T-cell (primary cell): ENCODE measurements at regions not wholly inside any gene's neighbourhood (a gene's known extent, or its start where the extent isn't known, plus 50 kb on each side); places are given as distances from the start of the nearest gene placed in this dataset.
"Not testable (repeated sequence)": the region's sequence is repeated elsewhere in the genome, so short reads cannot be mapped to it uniquely, and the experiment has no call there.

ENCODE experiments used
- ATAC-seq, 4 experiments: fragments of 200-7000 bp in 3 of 4; fragments of 150-1000 bp in 1 of 4; cut with Tn5 transposase; replicated peaks in 1 of 4; 1 replicate in 3 of 4; 2 replicates in 1 of 4; pipeline ENCODE4 v1.10.0; 2021; ENCODE audit warnings: moderate library complexity in 3 of 4, mild to moderate bottlenecking in 2 of 4, moderate number of reproducible peaks in 1 of 4
- CTCF ChIA-PET, 2 donors: fragments of 300-600 bp; sonication (Branson Sonifier 250); formaldehyde crosslinking; loops; one replicate each; lab custom pipeline; 2022; ENCODE audit warnings: antibody characterized with exemption in 2 of 2; lab: Charles Lee
- POLR2A ChIA-PET, 2 donors: fragments of 300-600 bp; sonication (Branson Sonifier 250); formaldehyde crosslinking; loops; one replicate each; lab custom pipeline; 2022; ENCODE audit warnings: antibody characterized with exemption in 2 of 2; lab: Charles Lee
- DNase-seq, 35 experiments: peaks; one replicate each; pipeline versions ENCODE4 v3.0.0 to v3.0.0-alpha.2; 2013 to 2023
- H3K27ac ChIP-seq: one replicate; pipeline ENCODE4 v1.5.1; 2013; ENCODE audit warnings: low read length
- H3K27me3 ChIP-seq, 2 experiments: replicated peaks in 1 of 2; 1 replicate in 1 of 2; 2 replicates in 1 of 2; pipeline versions ENCODE4 v1.6.1 to v1.7.0; 2013; ENCODE audit warnings: low read length in 1 of 2, mixed read lengths in 1 of 2; ENCODE audit not compliant: control insufficient read depth in 2 of 2, insufficient read depth in 2 of 2; ENCODE audit errors: extremely low read depth in 1 of 2
- H3K36me3 ChIP-seq, 2 donors: 1 replicate in 1 of 2; 2 replicates in 1 of 2; pipeline versions ENCODE4 v1.6.1 to v1.7.0; 2013; ENCODE audit warnings: low read length in 1 of 2; ENCODE audit not compliant: control insufficient read depth in 2 of 2, insufficient read depth in 1 of 2; ENCODE audit errors: extremely low read depth in 1 of 2
- H3K4me1 ChIP-seq, 2 experiments: 1 replicate in 1 of 2; 2 replicates in 1 of 2; pipeline versions ENCODE4 v1.6.1 to v1.7.0; 2013; ENCODE audit warnings: low read length in 2 of 2, mixed read lengths in 1 of 2; ENCODE audit not compliant: insufficient read depth in 2 of 2, control insufficient read depth in 1 of 2; ENCODE audit errors: extremely low read depth in 1 of 2
- H3K4me3 ChIP-seq, 2 donors: 1 replicate in 1 of 2; 2 replicates in 1 of 2; pipeline versions ENCODE4 v1.5.1 to v1.7.0; 2013; ENCODE audit warnings: mild to moderate bottlenecking in 2 of 2, low read length in 1 of 2, moderate library complexity in 1 of 2; ENCODE audit not compliant: control insufficient read depth in 1 of 2; ENCODE audit errors: extremely low read depth in 1 of 2
- H3K9me3 ChIP-seq: 2 replicates; pipeline ENCODE4 v1.7.0; 2013
- H3K27ac Mint-ChIP-seq, 2 donors: one replicate each; pipeline ENCODE4 v1.8.0; 2020 to 2021; ENCODE audit warnings: mild to moderate bottlenecking in 2 of 2, mixed read lengths in 2 of 2
- H3K27me3 Mint-ChIP-seq, 2 donors: one replicate each; pipeline ENCODE4 v1.8.0; 2021 to 2022; ENCODE audit warnings: mixed read lengths in 2 of 2
- H3K36me3 Mint-ChIP-seq: one replicate; pipeline ENCODE4 v1.8.0; 2021; ENCODE audit warnings: mixed read lengths
- H3K4me1 Mint-ChIP-seq, 3 donors: one replicate each; pipeline ENCODE4 v1.8.0; 2020 to 2022; ENCODE audit warnings: mixed read lengths in 3 of 3, mild to moderate bottlenecking in 1 of 3
- H3K4me3 Mint-ChIP-seq, 3 donors: one replicate each; pipeline ENCODE4 v1.8.0; 2020 to 2022; ENCODE audit warnings: mild to moderate bottlenecking in 3 of 3, mixed read lengths in 3 of 3, moderate library complexity in 3 of 3
- H3K9me3 Mint-ChIP-seq, 3 donors: one replicate each; pipeline ENCODE4 v1.8.0; 2020 to 2022; ENCODE audit warnings: mixed read lengths in 3 of 3
- WGBS: methylation state at CpG from one replicate; pipeline ENCODE4 v1.1.5; 2013; ENCODE audit warnings: missing lambda C conversion rate; ENCODE audit not compliant: insufficient coverage; 5-methylcytosine and 5-hydroxymethylcytosine counted together

DNA sequence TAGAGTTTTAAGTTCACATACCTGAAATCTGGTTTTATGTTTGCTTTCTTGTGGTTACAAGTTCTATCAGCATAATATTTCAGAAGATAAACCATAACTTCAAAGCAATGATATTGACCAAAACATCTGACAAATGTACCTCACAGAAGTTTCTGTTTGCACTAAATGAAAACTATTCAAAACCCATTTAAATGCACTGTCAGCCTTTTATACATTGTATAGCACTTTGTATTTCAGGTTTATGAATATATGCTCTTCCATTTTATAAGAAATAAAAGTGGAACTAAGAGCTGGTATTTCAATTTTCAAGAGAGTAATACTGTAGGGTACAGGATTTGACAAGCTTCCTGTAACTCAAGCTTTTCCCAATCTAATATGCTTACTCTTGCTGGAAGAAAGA, 388.6 kb upstream of the MBL2 start:
- Mint-ChIP-seq H3K27ac (no peak overlapping the region), H3K4me1 (no peaks in the 10 kb centered on the region), H3K27me3 (no peaks in the 10 kb centered on the region), H3K9me3 (peaks cover 0 to 10% (median 3%) of the 10 kb centered on the region in 3 donors), H3K4me3 (no peak overlapping the region), H3K36me3 (no peaks in the 10 kb centered on the region)
- H3K4me1 ChIP-seq: no peaks in the 10 kb centered on the region
- ChIA-PET POLR2A (no interaction called here), CTCF (interaction anchor here in 1 of 2 donors (0.5 to 0.7 kb wide), 2 partner anchors 648 to 1799 kb away, joined by 3 read pairs; no protein-coding TSS in a partner anchor)
- DNase-seq: no peak
- no peaks in the 10 kb centered on the region for H3K36me3 ChIP-seq
- H3K27me3 ChIP-seq: no peaks in the 10 kb centered on the region
- no peak for ATAC-seq
- H3K27ac ChIP-seq: no peak overlapping the region
- no peaks in the 10 kb centered on the region for H3K9me3 ChIP-seq
- H3K4me3 ChIP-seq: no peak overlapping the region

GRCh38 chr10:53155674-53156073, 383.1 kb upstream of the MBL2 start:
- WGBS: 100% methylated on average over 2 of the region's 4 CpGs
- H3K27ac Mint-ChIP-seq, H3K27ac ChIP-seq, H3K36me3 Mint-ChIP-seq, H3K4me3 Mint-ChIP-seq, H3K4me3 ChIP-seq, H3K4me1 ChIP-seq, H3K36me3 ChIP-seq, H3K27me3 Mint-ChIP-seq, H3K9me3 ChIP-seq, DNase-seq, H3K27me3 ChIP-seq, ATAC-seq, H3K4me1 Mint-ChIP-seq, POLR2A ChIA-PET: not testable (repeated sequence)
- peaks cover 4 to 14% (median 11%) of the 10 kb centered on the region in 3 donors for H3K9me3 Mint-ChIP-seq
- CTCF ChIA-PET: interaction anchor here in 1 of 2 donors (0.6 kb wide), 1 partner anchor 68 kb away, joined by 3 read pairs; no protein-coding TSS in a partner anchor

DNA sequence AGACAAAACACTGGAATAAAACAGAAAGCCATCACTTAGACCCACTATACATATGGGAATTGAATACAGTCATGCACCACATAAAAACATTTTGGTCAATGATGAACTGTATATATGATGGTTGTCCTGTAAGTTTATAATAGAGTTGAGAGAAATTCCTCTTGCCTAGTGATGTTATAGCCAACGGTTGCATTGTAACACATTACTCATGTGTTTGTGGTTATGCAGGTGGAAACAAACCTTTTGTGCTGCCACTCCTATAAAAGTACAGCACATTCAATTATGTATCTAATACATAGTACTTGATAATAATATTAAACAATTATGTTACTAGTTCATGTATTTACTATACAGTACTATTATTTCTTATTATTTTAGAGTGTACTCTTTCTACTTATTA, 381.2 kb upstream of the MBL2 start:
- Histone ChIP-seq H3K4me1 (no peaks in the 10 kb centered on the region), H3K27ac (no peak overlapping the region), H3K4me3 (no peak overlapping the region), H3K9me3 (no peaks in the 10 kb centered on the region), H3K36me3 (no peaks in the 10 kb centered on the region), H3K27me3 (no peaks in the 10 kb centered on the region)
- Mint-ChIP-seq H3K36me3 (no peaks in the 10 kb centered on the region), H3K27ac (no peak overlapping the region), H3K4me1 (no peaks in the 10 kb centered on the region), H3K4me3 (no peak overlapping the region), H3K9me3 (peaks cover 4 to 15% (median 11%) of the 10 kb centered on the region in 3 donors), H3K27me3 (no peaks in the 10 kb centered on the region)
- ATAC-seq (no peak), DNase-seq (no peak)
- ChIA-PET POLR2A (no interaction called here), CTCF (no interaction called here)
- WGBS: no CpG with 5 or more reads among the region's 1 CpG

- H3K27ac Mint-ChIP-seq: no peak overlapping the region
- ATAC-seq (no peak), DNase-seq (no peak)
- Histone ChIP-seq H3K4me3 (no peak overlapping the region), H3K27ac (no peak overlapping the region), H3K36me3 (no peaks in the 10 kb centered on the region), H3K4me1 (no peaks in the 10 kb centered on the region), H3K9me3 (no peaks in the 10 kb centered on the region), H3K27me3 (no peaks in the 10 kb centered on the region)
- no peaks in the 10 kb centered on the region for H3K4me1 Mint-ChIP-seq
- POLR2A ChIA-PET: no interaction called here
- H3K9me3 Mint-ChIP-seq: peaks cover 9 to 33% (median 25%) of the 10 kb centered on the region in 3 donors
- CTCF ChIA-PET: no interaction called here
- no CpG with 5 or more reads among the region's 1 CpG for WGBS
- H3K27me3 Mint-ChIP-seq: no peaks in the 10 kb centered on the region
- no peak overlapping the region for H3K4me3 Mint-ChIP-seq
- H3K36me3 Mint-ChIP-seq: no peaks in the 10 kb centered on the region
Measured at GRCh38 chr10:53140506-53140905, 367.9 kb upstream of the MBL2 start.

GRCh38 chr10:53135897-53136253, 363.3 kb upstream of the MBL2 start:
- no peak overlapping the region for H3K27ac Mint-ChIP-seq
- ChIA-PET CTCF (no interaction called here), POLR2A (no interaction called here)
- H3K4me1 Mint-ChIP-seq: no peaks in the 10 kb centered on the region
- H3K9me3 Mint-ChIP-seq: peaks cover 10 to 24% (median 12%) of the 10 kb centered on the region in 3 donors
- H3K4me3 Mint-ChIP-seq: no peak overlapping the region
- no peak for ATAC-seq
- H3K27me3 ChIP-seq: no peaks in the 10 kb centered on the region
- WGBS: 40% methylated on average over 1 of the region's 2 CpGs
- no peak overlapping the region for H3K27ac ChIP-seq
- no peaks in the 10 kb centered on the region for H3K9me3 ChIP-seq
- no peaks in the 10 kb centered on the region for H3K36me3 Mint-ChIP-seq
- DNase-seq: no peak
- no peaks in the 10 kb centered on the region for H3K27me3 Mint-ChIP-seq
- H3K4me1 ChIP-seq: no peaks in the 10 kb centered on the region
- H3K4me3 ChIP-seq: no peak overlapping the region
- H3K36me3 ChIP-seq: no peaks in the 10 kb centered on the region

GRCh38 chr10:53135213-53135896, 362.8 kb upstream of the MBL2 start:
- H3K4me1 ChIP-seq: no peaks in the 10 kb centered on the region
- no peaks in the 10 kb centered on the region for H3K36me3 ChIP-seq
- Mint-ChIP-seq H3K4me1 (no peaks in the 10 kb centered on the region), H3K27ac (no peak overlapping the region), H3K9me3 (peaks cover 7 to 19% (median 10%) of the 10 kb centered on the region in 3 donors), H3K36me3 (no peaks in the 10 kb centered on the region), H3K4me3 (no peak overlapping the region), H3K27me3 (no peaks in the 10 kb centered on the region)
- ATAC-seq (no peak), DNase-seq (no peak)
- H3K27me3 ChIP-seq: no peaks in the 10 kb centered on the region
- 33% methylated on average over 1 of the region's 2 CpGs for WGBS
- no peak overlapping the region for H3K4me3 ChIP-seq
- POLR2A ChIA-PET: no interaction called here
- no peak overlapping the region for H3K27ac ChIP-seq
- no peaks in the 10 kb centered on the region for H3K9me3 ChIP-seq
- CTCF ChIA-PET: interaction anchor here in 1 of 2 donors (0.7 kb wide), 1 partner anchor 29 kb away, joined by 3 read pairs; no protein-coding TSS in a partner anchor
